Spleen (tissue), 11 donors: ENCODE measurements at regions not wholly inside any gene's neighbourhood (a gene's known extent, or its start where the extent isn't known, plus 50 kb on each side); places are given as distances from the start of the nearest gene placed in this dataset.

Experiments
- DNase-seq: peaks from one replicate; pipeline ENCODE4 v3.0.0-alpha.2; 2020
- H3K27ac ChIP-seq, 8 donors: fragments of 200-600 bp; sonication (generic) in 7 of 8; 1 replicate in 4 of 8; 2 replicates in 4 of 8; pipeline versions ENCODE4 v1.5.0 to v1.8.0; 2016 to 2021; ENCODE audit warnings: inconsistent platforms in 4 of 8, mild to moderate bottlenecking in 4 of 8, moderate library complexity in 1 of 8
- H3K27me3 ChIP-seq, 7 donors: fragments of 200-600 bp; sonication (generic) in 6 of 7; replicated peaks in 1 of 7; 1 replicate in 4 of 7; 2 replicates in 3 of 7; pipeline versions ENCODE4 v1.5.0 to v1.8.0; 2016 to 2021; ENCODE audit warnings: inconsistent platforms in 3 of 7, mild to moderate bottlenecking in 1 of 7
- H3K36me3 ChIP-seq, 6 donors: fragments of 200-600 bp; sonication (generic) in 5 of 6; 1 replicate in 4 of 6; 2 replicates in 2 of 6; pipeline versions ENCODE4 v1.5.0 to v1.8.0; 2016 to 2021; ENCODE audit warnings: inconsistent platforms in 2 of 6
- H3K4me1 ChIP-seq, 6 donors: fragments of 200-600 bp; sonication (generic) in 5 of 6; 1 replicate in 3 of 6; 2 replicates in 3 of 6; pipeline versions ENCODE4 v1.5.0 to v1.8.0; 2016 to 2021; ENCODE audit warnings: inconsistent platforms in 3 of 6
- H3K4me3 ChIP-seq, 8 donors: fragments of 200-600 bp; sonication (generic) in 7 of 8; 1 replicate in 4 of 8; 2 replicates in 4 of 8; pipeline versions ENCODE4 v1.5.0 to v1.8.0; 2016 to 2021; ENCODE audit warnings: inconsistent platforms in 4 of 8, mild to moderate bottlenecking in 4 of 8, moderate library complexity in 2 of 8
- H3K9me3 ChIP-seq, 8 donors: fragments of 200-600 bp; sonication (generic) in 7 of 8; 1 replicate in 4 of 8; 2 replicates in 4 of 8; pipeline versions ENCODE4 v1.5.0 to v1.8.0; 2016 to 2021; ENCODE audit warnings: inconsistent platforms in 4 of 8
- POLR2A ChIP-seq, 3 donors: fragments of 450-650 bp; IDR thresholded peaks; one replicate each; pipeline ENCODE4 v1.5.1; 2017; ENCODE audit warnings: antibody characterized with exemption in 3 of 3, mild to moderate bottlenecking in 1 of 3
- POLR2AphosphoS5 ChIP-seq, 3 donors: sonication (generic); formaldehyde crosslinking; IDR thresholded peaks; one replicate each; pipeline ENCODE4 v1.5.1; 2017; ENCODE audit warnings: antibody characterized with exemption in 3 of 3
- WGBS, 5 donors: extraction: QIAGEN DNeasy Blood & Tissue Kit in 3 of 5; methylation state at CpG; one replicate each; pipeline versions ENCODE4 v1.1.5 to v1.1.7; 2013 to 2018; 5-methylcytosine and 5-hydroxymethylcytosine counted together
- intact Hi-C: fragments of 100-400 bp; cut with DNase I; formaldehyde crosslinking; loops from one replicate; pipeline ENCODE4 v1.15.0; 2023; ENCODE audit warnings: low total_unique reads
- TF ChIP-seq, protein P1 (sequence below), 11 experiments: fragments of 200-600 bp in 7 of 11; fragments of 450-650 bp in 4 of 11; sonication (generic) in 4 of 11; IDR thresholded peaks in 8 of 11; conservative IDR thresholded peaks in 3 of 11; 1 replicate in 7 of 11; 2 replicates in 4 of 11; pipeline versions ENCODE4 v1.4.0 to v1.8.0; 2016 to 2021; ENCODE audit warnings: antibody characterized with exemption in 11 of 11, inconsistent platforms in 4 of 11, mild to moderate bottlenecking in 1 of 11
- donor health status: healthy with polysubstance abuse.
- donor health status: DM: no; HTN: no; CAD: no; lungs with moderate emphysema.
- donor health status: DM: no; HTN: no; CAD: no.
- donor health status: Bipolar disorder and iron deficiency.
- donor health status: healthy.
- donor health status: DM: no; HTN: no; CAD: no.
- donor health status: DM: yes; HTN: yes; CAD: no.

DNA sequence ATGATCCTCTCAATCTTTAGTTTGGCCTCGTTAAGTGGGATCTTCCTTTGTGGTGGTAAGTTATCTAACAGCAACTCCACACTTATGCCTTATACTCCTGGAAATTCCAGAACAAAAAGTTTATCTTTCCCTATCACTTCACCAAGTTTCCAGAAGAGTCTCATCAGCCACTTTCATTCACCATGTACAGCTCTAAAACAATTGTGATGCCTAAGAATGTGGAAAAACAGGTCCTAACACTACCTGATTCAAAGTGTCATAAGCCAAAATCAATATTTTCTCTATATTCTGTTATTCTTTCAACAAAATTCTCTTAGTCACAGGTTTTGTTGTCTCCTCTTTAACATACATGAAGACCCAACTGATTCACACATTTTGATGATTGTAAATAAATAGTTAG is 342.4 kb upstream of the TYRP1 start:
- Histone ChIP-seq H3K4me3 (no peak overlapping the region), H3K27ac (no peak overlapping the region), H3K9me3 (peaks cover 0 to 3% (median 0%) of the 10 kb centered on the region in 8 donors), H3K27me3 (no peaks in the 10 kb centered on the region), H3K36me3 (no peaks in the 10 kb centered on the region), H3K4me1 (no peaks in the 10 kb centered on the region)
- DNase-seq, result no peak
- intact Hi-C loops, result no loop called here
- WGBS, 5 donors, result 56 to 69% (median 60%) methylated on average over 1 of the region's 1 CpG
- TF ChIP-seq POLR2A (IDR thresholded peaks at IDR 0.05), result no peak
- TF ChIP-seq, protein P1, sequence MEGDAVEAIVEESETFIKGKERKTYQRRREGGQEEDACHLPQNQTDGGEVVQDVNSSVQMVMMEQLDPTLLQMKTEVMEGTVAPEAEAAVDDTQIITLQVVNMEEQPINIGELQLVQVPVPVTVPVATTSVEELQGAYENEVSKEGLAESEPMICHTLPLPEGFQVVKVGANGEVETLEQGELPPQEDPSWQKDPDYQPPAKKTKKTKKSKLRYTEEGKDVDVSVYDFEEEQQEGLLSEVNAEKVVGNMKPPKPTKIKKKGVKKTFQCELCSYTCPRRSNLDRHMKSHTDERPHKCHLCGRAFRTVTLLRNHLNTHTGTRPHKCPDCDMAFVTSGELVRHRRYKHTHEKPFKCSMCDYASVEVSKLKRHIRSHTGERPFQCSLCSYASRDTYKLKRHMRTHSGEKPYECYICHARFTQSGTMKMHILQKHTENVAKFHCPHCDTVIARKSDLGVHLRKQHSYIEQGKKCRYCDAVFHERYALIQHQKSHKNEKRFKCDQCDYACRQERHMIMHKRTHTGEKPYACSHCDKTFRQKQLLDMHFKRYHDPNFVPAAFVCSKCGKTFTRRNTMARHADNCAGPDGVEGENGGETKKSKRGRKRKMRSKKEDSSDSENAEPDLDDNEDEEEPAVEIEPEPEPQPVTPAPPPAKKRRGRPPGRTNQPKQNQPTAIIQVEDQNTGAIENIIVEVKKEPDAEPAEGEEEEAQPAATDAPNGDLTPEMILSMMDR (IDR thresholded peaks at IDR 0.05 in 8 of 11, conservative IDR thresholded peaks at IDR 0.05 in 3 of 11), result no peak
- no peak for TF ChIP-seq POLR2AphosphoS5 (IDR thresholded peaks at IDR 0.05)

DNA sequence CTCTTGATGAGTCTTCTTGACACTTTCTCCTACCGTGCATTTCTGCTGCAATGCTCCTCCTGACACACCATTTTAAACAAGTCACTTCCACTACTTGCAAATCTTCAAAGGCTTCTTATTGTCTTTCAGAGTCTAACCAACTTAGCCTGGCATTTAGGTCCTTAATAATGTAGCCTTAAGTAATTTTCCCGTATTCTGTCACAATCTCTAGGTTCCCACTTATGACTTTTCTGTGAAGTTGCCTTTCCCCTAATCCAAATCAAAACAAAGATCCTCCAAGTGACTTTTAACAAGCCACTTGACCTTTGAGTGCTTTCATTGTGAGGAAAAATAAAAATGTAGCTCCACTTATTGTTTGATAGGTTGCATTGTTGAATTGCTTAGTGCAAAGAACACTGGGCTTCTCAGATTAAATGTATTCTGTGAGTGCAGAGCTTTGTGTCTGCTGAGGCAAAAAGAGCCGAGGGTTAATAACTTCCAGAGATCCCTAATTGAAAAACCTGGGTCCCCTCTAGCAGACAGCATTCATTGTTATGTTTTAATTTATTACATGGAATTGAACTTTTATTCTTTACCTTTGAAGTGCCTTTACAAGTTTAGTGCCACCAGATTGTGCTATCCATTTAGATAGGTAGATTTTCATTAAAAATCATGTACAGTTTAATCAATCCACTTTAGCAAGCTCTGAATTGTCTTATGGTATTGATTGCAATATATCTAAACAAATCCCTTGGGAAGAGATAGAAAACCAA is 341.7 kb upstream of the TYRP1 start:
- intact Hi-C loops, result no loop called here
- Histone ChIP-seq H3K9me3 (peaks cover 0 to 3% (median 0%) of the 10 kb centered on the region in 8 donors), H3K27me3 (no peaks in the 10 kb centered on the region), H3K27ac (no peak overlapping the region), H3K4me1 (no peaks in the 10 kb centered on the region), H3K36me3 (no peaks in the 10 kb centered on the region), H3K4me3 (no peak overlapping the region)
- no peak for DNase-seq
- TF ChIP-seq, protein P1 (IDR thresholded peaks at IDR 0.05 in 8 of 11, conservative IDR thresholded peaks at IDR 0.05 in 3 of 11), result no peak
- no peak for TF ChIP-seq POLR2AphosphoS5 (IDR thresholded peaks at IDR 0.05)
- no peak for TF ChIP-seq POLR2A (IDR thresholded peaks at IDR 0.05)
- WGBS, 5 donors, result 56 to 74% (median 63%) methylated on average over 3 of the region's 3 CpGs

DNA sequence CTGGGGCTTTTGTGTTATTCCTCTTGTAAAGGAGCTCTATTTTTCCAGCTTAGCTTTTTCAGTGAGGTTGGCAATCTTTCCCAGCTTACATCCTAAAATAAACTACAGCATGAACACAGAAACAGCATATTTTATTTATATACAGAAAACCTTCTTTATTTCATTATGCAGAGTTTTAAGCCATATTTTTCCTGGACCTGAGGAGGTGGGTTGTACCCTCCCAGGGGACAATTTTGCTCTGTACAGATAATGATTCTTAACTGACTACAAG is 341.2 kb upstream of the TYRP1 start:
- Histone ChIP-seq H3K9me3 (peaks cover 0 to 3% (median 0%) of the 10 kb centered on the region in 8 donors), H3K27me3 (no peaks in the 10 kb centered on the region)
- DNase-seq, result no peak

DNA sequence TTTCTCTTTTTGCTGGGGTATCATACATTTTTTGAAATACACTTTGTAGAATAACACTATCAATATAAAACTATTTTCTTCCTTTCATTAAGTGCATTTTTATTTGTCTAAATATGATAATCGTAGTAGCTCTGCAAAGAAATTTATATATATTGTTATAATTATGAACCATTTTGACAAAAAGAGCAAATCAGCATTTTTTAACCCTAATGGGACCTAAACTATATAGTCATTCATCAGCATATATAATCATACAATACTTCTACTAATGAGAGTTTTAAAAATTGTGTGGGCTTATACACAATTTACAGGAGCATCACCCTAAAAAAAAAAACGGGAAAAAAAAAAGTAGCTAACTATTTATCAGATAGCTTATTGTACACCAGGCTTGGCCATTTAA is 329.7 kb upstream of the TYRP1 start:
- TF ChIP-seq, protein P1 (IDR thresholded peaks at IDR 0.05 in 8 of 11, conservative IDR thresholded peaks at IDR 0.05 in 3 of 11), result no peak
- 31 to 66% (median 52%) methylated on average over 2 of the region's 2 CpGs for WGBS, 5 donors
- no peaks in the 10 kb centered on the region for H3K9me3 ChIP-seq
- no peaks in the 10 kb centered on the region for H3K4me1 ChIP-seq
- H3K27me3 ChIP-seq, result no peaks in the 10 kb centered on the region
- no peak for DNase-seq
- intact Hi-C loops, result no loop called here
- H3K4me3 ChIP-seq, result no peak overlapping the region
- no peak overlapping the region for H3K27ac ChIP-seq
- H3K36me3 ChIP-seq, result no peaks in the 10 kb centered on the region

More for the DNA sequence above, 341.2 kb upstream of the TYRP1 start:
- intact Hi-C loops, result no loop called here
- Histone ChIP-seq H3K27ac (no peak overlapping the region), H3K4me3 (no peak overlapping the region), H3K36me3 (no peaks in the 10 kb centered on the region), H3K4me1 (no peaks in the 10 kb centered on the region)
- TF ChIP-seq POLR2A (IDR thresholded peaks at IDR 0.05), result no peak
- no peak for TF ChIP-seq POLR2AphosphoS5 (IDR thresholded peaks at IDR 0.05)
- TF ChIP-seq, protein P1 (IDR thresholded peaks at IDR 0.05 in 8 of 11, conservative IDR thresholded peaks at IDR 0.05 in 3 of 11), result no peak
